Keratinocyte (primary cell): ENCODE measurements at regions not wholly inside any gene's neighbourhood (a gene's known extent, or its start where the extent isn't known, plus 50 kb on each side); places are given as distances from the start of the nearest gene placed in this dataset.
"Not testable (repeated sequence)": the region's sequence is repeated elsewhere in the genome, so short reads cannot be mapped to it uniquely, and the experiment has no call there.

Experiments
- DNase-seq: peaks from one replicate; pipeline ENCODE4 v3.0.0-alpha.2; 2011; ENCODE audit warnings: low read depth, missing footprints, low spot score
- FAIRE-seq: peaks from 2 replicates; lab custom pipeline; 2011; peaks lifted over from hg19 to GRCh38; lab: Jason Lieb, UNC
- H2AFZ ChIP-seq: 2 replicates; pipeline ENCODE4 v1.6.0; 2012; ENCODE audit warnings: low read length, control low read depth, inconsistent platforms; ENCODE audit not compliant: control insufficient read depth
- H3K27ac ChIP-seq: 2 replicates; pipeline ENCODE4 v1.5.1; 2011; ENCODE audit warnings: low read length; ENCODE audit not compliant: control insufficient read depth, insufficient read depth
- H3K27me3 ChIP-seq: 3 replicates; pipeline ENCODE4 v1.6.0; 2011; ENCODE audit warnings: low read length; ENCODE audit not compliant: control insufficient read depth, insufficient read depth; ENCODE audit errors: extremely low read depth
- H3K36me3 ChIP-seq, 2 experiments: 2 replicates in 1 of 2; 3 replicates in 1 of 2; pipeline ENCODE4 v1.5.1; 2011; ENCODE audit warnings: low read length in 2 of 2, mild to moderate bottlenecking in 1 of 2; ENCODE audit not compliant: control insufficient read depth in 2 of 2, insufficient read depth in 2 of 2; ENCODE audit errors: extremely low read depth in 1 of 2
- H3K4me1 ChIP-seq: 3 replicates; pipeline ENCODE4 v1.5.1; 2011; ENCODE audit warnings: low read length; ENCODE audit not compliant: control insufficient read depth, insufficient read depth; ENCODE audit errors: extremely low read depth
- H3K4me2 ChIP-seq: 3 replicates; pipeline ENCODE4 v1.6.0; 2011; ENCODE audit warnings: low read depth, low read length; ENCODE audit not compliant: control insufficient read depth, insufficient read depth; ENCODE audit errors: extremely low read depth
- H3K4me3 ChIP-seq, 3 experiments: fragments of 200-600 bp in 1 of 3; sonication (generic) in 1 of 3; 2 replicates in 2 of 3; 3 replicates in 1 of 3; pipeline ENCODE4 v1.5.1; 2011 to 2016; ENCODE audit warnings: low read length in 3 of 3, mild to moderate bottlenecking in 3 of 3, control low read depth in 2 of 3, inconsistent platforms in 1 of 3, low read depth in 1 of 3, mixed read lengths in 1 of 3, mixed run types in 1 of 3, moderate library complexity in 1 of 3; ENCODE audit not compliant: control insufficient read depth in 2 of 3, insufficient read depth in 2 of 3; ENCODE audit errors: extremely low read depth in 1 of 3
- H3K79me2 ChIP-seq: 2 replicates; pipeline ENCODE4 v1.6.0; 2012; ENCODE audit warnings: low read length; ENCODE audit not compliant: control insufficient read depth, insufficient read depth
- H3K9ac ChIP-seq: 3 replicates; pipeline ENCODE4 v1.6.0; 2011; ENCODE audit warnings: low read length; ENCODE audit not compliant: control insufficient read depth, insufficient read depth; ENCODE audit errors: extremely low read depth
- H3K9me1 ChIP-seq: 3 replicates; pipeline ENCODE4 v1.6.0; 2011; ENCODE audit warnings: low read length; ENCODE audit not compliant: control insufficient read depth, insufficient read depth; ENCODE audit errors: extremely low read depth
- H3K9me3 ChIP-seq: 2 replicates; pipeline ENCODE4 v1.5.1; 2012; ENCODE audit warnings: low read depth, low read length; ENCODE audit not compliant: control insufficient read depth
- H4K20me1 ChIP-seq: 3 replicates; pipeline ENCODE4 v1.6.0; 2011; ENCODE audit warnings: low read length; ENCODE audit not compliant: control insufficient read depth, insufficient read depth; ENCODE audit errors: extremely low read depth
- CTCF ChIP-seq, 3 experiments: IDR thresholded peaks in 1 of 3; conservative IDR thresholded peaks in 1 of 3; optimal IDR thresholded peaks in 1 of 3; 2 replicates in 2 of 3; 3 replicates in 1 of 3; pipeline versions ENCODE3 to v1.5.1; 2011; ENCODE audit warnings: low read length in 3 of 3, mild to moderate bottlenecking in 3 of 3, moderate library complexity in 2 of 3, control low read depth in 1 of 3, inconsistent platforms in 1 of 3; ENCODE audit not compliant: insufficient read depth in 2 of 3; ENCODE audit errors: extremely low read depth in 1 of 3
- EZH2 ChIP-seq: IDR thresholded peaks from one replicate; pipeline ENCODE4 v1.6.1; 2012; ENCODE audit warnings: inconsistent platforms, mild to moderate bottlenecking, low read length, moderate library complexity
- dilution Hi-C: fragments of 300-500 bp; cut with MboI; formaldehyde crosslinking; loops from one replicate; pipeline ENCODE4 v1.7.0; 2020; ENCODE audit warnings: low sequenced_read_pairs; ENCODE audit not compliant: extremely low pct_ligation_motif_present

- Histone ChIP-seq H3K9ac (no peak overlapping the region), H3K9me1 (no peaks in the 10 kb centered on the region), H4K20me1 (no peaks in the 10 kb centered on the region), H3K4me1 (no peaks in the 10 kb centered on the region), H3K27me3 (peaks cover 14% of the 10 kb centered on the region), H3K4me3 (no peak overlapping the region), H3K79me2 (no peaks in the 10 kb centered on the region), H2AFZ (no peak overlapping the region), H3K36me3 (no peaks in the 10 kb centered on the region), H3K4me2 (no peak overlapping the region), H3K9me3 (no peaks in the 10 kb centered on the region), H3K27ac (no peak overlapping the region)
- DNase-seq = no peak
- FAIRE-seq = no peak
- no peak for TF ChIP-seq CTCF (optimal IDR thresholded peaks at IDR 0.05 in 1 of 3, IDR thresholded peaks at IDR 0.05 in 1 of 3, conservative IDR thresholded peaks at IDR 0.05 in 1 of 3; ENCODE audit: extremely low read depth in 1 of 3, insufficient read depth in 2 of 3, low read length in 3 of 3)
- dilution Hi-C loops = no loop called here
Measured at GRCh38 chr17:14579716-14580115, 278.8 kb downstream of the HS3ST3B1 start.

DNA sequence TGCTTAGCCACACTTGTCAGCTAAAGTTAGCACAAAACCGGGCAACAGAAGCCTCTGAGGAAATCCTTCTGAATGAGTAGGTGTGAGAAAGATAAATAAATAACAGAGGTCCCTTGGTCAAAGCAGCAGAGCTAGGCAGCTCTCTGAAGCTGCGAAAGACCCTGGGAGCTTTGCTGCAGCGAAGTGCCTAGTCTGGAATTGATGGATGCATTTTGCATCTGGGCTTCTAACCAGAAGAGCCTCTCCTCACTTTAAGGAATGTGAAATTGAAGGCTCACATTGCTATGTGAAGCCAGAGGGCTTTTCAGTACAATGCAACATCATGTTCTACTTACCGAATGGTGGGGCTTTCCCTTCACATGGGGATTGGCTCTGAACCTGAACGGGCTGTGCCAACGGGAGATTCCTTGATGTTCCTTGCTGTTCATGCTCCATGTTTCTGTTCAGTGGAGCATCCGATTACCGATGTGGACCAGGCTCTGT is 274.6 kb downstream of the HS3ST3B1 start:
- H3K9ac ChIP-seq = no peak overlapping the region
- H3K27ac ChIP-seq = no peak overlapping the region
- peak overlapping the region; percentile 4 for H3K4me2 ChIP-seq
- peaks cover 16% of the 10 kb centered on the region for H3K27me3 ChIP-seq
- no peaks in the 10 kb centered on the region for H3K36me3 ChIP-seq
- no peak for DNase-seq
- peak overlapping the region; percentile 74 for H2AFZ ChIP-seq
- H4K20me1 ChIP-seq = no peaks in the 10 kb centered on the region
- no peaks in the 10 kb centered on the region for H3K9me3 ChIP-seq
- dilution Hi-C loops = no loop called here
- no peaks in the 10 kb centered on the region for H3K4me1 ChIP-seq
- no peak for FAIRE-seq
- TF ChIP-seq EZH2 = peak; percentile 44
- no peak for TF ChIP-seq CTCF (optimal IDR thresholded peaks at IDR 0.05 in 1 of 3, IDR thresholded peaks at IDR 0.05 in 1 of 3, conservative IDR thresholded peaks at IDR 0.05 in 1 of 3; ENCODE audit: extremely low read depth in 1 of 3, insufficient read depth in 2 of 3, low read length in 3 of 3)
- no peaks in the 10 kb centered on the region for H3K79me2 ChIP-seq
- no peaks in the 10 kb centered on the region for H3K9me1 ChIP-seq
- H3K4me3 ChIP-seq = no peak overlapping the region

DNA sequence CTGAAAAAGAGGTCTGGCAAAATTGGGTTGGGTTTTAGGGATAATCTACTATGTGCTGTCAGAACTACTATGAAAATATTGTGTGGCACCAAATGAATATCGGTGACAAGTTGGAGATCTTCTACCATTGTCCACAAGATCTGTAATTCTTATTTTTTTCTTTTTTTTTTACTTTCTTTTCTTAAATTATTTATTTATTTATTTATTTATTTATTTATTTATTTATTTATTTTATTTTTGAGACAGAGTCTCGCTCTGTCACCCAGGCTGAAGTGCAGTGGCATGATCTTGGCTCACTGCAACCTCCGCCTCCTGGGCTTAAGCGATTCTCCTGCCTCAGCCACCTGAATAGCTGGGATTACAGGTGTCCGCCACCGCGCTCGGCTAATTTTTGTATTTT is 259.4 kb downstream of the HS3ST3B1 start:
- H3K4me2 ChIP-seq, H3K9me3 ChIP-seq, H3K27me3 ChIP-seq, H3K36me3 ChIP-seq, H3K27ac ChIP-seq, dilution Hi-C loops, H3K79me2 ChIP-seq, H3K9me1 ChIP-seq, H4K20me1 ChIP-seq, FAIRE-seq, DNase-seq, H2AFZ ChIP-seq, H3K4me3 ChIP-seq, H3K4me1 ChIP-seq, H3K9ac ChIP-seq: not testable (repeated sequence)
